Astrocyte of the hippocampus (primary cell): ENCODE measurements at regions not wholly inside any gene's neighbourhood (a gene's known extent, or its start where the extent isn't known, plus 50 kb on each side); places are given as distances from the start of the nearest gene placed in this dataset.
A peak's percentile ranks its signal among the peaks of the same experiment; 100 is the strongest.
"Not testable (repeated sequence)": the region's sequence is repeated elsewhere in the genome, so short reads cannot be mapped to it uniquely, and the experiment has no call there.

Source experiments
- DNase-seq: peaks from one replicate; pipeline ENCODE4 v3.0.0; 2011; ENCODE audit warnings: low read depth, low spot score

DNA sequence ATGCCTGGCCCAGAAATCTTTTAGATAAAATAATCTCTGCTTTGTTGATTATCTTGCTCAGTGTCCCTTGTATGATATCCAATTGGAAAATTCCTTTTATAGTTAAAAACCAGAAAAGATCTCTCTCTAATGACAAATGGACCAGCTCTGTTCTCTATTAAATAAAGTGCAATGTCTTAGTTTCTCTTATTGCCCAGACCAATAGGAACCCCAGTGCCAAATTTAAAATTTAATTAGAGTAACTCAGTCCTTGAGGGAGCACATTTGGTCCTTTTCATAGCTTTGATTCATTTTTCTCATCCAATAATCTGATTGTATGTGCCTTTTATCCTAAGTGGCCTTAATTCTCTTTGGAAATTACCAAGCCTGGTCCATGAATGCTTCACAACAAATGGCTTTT is 158.9 kb upstream of the FOXK1 start:
- DNase-seq, result no peak

DNA sequence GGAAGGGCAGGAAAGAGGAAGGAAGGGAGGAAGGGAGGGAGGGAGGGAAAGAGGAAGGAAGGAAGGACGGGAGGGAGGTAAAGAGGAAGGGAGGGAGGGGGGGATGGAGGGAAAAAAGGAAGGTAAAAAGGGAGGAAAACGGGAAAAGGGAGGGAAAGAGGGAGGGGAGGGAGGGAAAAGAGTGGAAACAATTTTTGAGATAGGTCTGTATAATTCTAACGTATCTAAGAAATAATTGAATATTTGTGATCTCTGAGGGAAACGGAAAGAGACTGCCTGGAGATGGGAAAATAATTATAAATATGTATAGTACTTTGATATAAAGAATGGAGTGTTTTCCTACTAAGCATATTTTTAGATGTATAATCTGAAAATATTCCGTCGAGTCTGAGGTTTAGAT is 158.2 kb upstream of the FOXK1 start:
- no peak for DNase-seq

DNA sequence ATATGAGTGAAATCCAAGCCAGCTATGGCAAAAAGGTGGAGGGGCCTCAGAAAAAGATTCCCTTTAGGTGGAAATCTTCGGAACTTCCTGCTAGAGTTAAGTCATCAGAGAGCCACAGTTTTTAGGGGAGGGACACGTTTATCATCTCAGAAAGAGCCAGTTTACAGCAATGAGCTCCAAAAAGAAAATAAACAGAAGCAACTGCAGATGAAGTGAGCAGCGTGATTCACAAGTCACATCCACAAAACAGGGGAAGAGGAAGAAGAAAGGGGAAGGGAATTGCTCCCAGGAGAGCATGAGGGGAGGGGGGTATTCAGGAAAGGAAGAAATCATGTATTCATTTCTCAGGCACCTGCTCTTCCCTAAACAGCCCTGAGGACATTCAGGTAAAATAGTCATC is 156.2 kb upstream of the FOXK1 start:
- no peak for DNase-seq

DNA sequence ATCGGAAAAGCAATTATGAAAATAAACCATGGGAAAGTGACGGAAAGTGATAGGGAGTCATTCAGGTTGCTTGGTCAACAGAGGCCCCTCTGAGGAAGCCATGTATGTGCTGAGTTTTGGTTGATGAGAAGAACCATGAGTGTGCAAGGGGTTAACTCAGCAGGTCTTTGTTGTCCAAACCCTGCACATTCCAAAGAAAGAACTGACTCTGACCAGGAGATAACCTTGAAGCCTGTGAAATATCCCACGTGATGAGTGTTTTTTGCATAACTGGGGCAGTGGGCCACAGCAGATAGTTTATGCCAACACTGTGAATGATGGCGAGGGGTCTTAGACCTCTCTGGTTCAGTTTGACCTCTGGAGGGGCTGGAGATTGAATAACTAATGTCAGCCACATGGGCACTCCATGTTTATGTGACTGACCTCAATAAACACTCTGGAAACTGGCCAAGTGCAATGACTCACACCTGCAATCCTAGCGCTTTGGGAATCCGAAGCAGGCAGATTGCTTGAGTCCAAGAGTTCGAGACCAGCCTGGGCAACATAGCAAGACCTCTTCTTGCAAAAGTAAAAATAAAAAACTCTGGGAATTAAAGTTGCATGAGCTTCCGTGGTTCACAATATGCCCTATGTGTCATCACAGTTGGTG is 154.0 kb upstream of the FOXK1 start:
- no peak for DNase-seq

DNA sequence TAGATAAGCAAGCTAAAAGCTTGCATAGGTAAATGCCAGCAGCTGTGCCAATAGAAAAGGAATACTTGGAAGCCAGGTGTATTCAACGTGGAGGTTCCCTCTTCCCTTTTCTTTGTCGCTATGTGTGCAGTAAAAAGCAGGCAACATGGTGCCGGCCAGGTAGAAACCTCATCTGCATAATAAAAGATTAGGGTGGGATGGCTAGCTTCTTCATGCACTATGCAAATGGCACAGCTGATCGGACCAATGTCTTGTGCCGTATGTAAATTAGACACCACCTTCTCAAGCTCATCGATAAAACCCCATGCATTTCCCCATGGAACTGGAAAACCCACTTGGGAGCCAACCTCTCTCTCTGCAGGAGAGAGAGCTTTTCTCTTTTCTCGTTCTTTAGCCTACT is 150.9 kb upstream of the FOXK1 start:
- no peak for DNase-seq

DNA sequence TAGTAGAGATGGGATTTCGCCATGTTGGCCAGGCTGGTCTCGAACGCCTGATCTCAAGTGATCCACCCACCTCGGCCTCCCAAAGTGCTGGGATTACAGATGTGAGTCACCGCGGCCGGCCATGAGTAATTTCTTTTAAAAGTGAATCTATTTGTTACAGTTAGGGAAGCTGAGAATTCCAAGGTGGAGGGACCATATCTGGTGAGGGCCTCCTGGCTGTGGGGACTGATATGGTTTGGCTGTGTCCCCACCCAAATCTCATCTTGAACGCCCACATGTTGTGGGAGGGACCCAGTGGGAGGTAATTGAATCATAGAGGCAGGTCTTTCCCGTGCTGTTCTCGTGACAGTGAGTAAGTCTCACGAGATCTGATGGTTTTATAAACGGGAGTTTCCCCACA is 148.8 kb upstream of the FOXK1 start:
- not testable (repeated sequence) for DNase-seq

DNA sequence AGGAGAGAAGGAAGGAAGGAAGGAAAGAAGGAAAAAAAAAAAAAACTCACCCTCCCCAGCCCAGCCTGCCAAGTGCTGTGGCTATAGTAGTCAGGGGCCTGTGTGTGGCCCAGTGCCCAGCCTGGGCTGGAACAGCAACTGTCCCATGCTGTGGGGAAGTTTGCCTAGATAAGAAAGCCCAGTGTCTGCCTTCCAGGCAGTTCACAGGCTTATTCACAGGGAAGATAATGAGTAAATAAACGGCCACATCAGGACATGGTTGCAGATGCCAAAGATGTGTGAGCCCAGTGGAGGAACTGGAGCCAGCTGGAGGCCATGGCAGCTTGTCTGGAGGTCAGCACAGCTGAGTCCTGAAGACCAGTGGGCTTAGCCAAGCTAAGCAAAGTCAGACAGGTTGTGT is 132.4 kb upstream of the FOXK1 start:
- peak; percentile 13 for DNase-seq

DNA sequence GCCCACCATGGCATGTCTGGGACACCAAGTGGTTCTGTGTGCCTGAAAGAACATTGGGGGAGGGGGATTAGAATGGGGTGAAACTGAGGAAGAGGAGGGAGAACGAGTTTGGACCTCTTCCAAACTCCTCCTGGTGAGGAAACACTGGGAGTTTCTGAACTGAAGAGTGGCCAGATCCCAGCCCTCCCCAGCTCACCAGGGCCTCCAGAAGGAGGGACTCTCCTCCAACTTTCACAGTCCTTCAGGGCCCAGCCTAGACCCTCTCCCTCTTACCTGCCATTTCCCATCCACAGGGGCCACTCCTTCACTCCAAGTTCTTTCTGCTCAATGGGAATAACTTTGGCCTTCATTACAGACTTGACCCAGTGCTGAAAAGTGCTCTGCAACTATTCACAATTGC is 132.0 kb upstream of the FOXK1 start:
- DNase-seq, result no peak

DNA sequence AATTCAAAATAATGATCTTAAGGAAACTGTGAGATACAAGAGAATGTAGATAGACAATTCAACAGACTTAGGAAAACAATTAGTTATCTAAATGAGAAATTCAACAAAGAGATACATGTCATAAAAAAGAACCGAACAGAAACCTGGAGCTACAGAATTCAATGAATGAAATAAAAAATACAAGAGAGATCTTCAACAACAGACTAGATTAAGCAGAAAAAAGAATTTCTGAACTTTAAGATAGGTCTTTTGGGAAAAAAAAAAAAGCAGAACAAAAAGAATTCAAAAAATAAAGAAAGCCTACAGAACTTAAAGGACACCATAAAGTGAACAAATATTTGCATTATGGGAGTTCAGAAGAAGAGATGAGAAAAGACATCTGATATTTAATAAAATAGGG is 129.1 kb upstream of the FOXK1 start:
- no peak for DNase-seq

DNA sequence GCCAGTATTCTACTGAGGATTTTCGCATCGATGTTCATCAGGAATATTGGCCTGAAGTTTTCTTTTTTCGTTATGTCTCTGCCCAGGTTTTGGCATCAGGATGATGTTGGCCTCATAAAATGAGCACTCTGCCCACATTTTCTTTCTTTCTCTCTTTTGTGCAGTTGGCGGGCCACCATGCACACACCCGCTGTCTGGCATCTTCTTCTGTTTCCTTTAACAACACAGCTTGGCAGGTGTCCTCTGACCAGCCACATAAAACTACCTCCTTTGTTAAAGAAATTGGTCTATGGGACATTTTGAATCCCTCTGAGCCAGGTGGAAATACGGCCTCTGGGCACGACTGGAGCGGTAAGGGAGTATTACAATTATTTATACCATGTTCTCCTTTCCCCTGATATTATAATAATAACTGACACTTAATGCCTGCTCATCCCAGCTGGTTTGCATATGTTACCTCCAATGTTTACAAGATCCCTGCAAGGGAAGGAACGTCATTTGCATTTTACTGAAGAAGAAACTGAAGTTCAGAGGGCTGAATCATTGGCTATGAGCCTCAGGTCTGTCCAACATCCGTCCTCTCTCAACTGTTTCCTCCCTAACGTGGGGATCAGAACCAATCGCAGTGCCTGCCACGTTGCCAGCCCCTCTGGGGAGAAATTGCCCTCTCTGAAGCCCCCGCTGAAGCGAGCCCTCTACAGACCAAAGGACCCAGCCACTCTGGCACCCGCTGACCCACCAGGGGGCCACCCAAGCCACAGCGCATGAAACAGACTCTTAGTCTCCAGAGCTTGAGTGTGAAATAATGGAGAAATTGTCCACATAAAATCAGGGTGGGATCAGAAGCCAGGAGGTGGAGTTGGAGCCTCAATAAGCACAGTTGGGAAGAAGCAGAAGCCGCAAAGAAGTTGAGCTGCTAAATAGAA is 125.0 kb upstream of the FOXK1 start:
- no peak for DNase-seq

DNA sequence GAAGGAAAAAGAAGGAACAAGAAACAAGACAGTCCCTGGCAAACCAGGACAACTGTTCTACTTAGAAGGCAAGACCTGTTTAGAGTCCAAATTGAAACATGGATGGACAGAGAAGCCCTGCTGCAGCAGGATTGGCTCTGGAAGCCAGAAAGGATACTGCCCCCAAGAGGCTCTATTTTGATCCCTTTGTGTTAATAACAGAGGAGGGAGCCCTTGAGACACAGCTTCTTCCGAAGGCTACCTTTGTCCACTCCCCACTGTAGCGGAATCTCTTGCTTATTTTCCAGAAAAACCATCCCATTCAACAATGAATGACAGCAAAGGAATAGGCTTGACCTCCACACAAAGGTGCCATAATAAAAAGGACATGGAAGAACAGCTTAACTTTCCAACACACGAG is 120.3 kb upstream of the FOXK1 start:
- DNase-seq, result no peak

DNA sequence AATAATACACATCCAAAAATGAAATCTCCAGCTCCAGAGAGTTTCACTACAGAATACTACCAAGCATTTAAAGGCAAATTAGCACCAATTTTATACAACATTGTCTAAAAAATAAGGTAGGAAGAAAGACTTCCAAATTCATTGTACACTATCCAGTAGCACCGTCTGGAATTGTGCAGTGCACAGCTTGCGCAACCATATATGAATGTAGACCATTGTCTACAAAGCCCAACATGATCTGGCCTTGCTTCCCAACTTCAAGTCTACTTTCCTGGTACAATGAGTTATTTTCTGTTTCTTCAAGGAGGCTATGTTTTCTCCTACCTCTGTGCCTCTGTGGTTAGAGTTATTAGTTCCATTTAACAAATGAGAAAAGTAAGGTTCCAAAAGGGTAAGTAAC is 115.4 kb upstream of the FOXK1 start:
- no peak for DNase-seq

DNA sequence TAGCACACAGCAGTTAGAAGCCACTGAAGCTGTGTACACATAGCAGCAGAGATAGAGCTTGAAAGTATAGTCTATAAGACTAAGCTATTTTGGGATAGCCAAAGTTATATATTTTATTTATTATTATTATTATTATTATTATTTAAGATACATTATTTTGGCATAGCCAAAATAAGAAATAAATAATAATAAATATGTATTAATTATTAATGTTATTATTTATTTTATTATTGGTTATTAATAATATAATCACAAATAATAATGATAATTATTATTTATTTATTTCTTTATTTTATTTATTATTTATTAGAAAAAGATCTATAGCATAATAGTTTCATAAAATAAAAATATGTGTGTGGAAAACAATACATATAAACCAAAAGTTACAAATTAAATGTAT is 107.2 kb upstream of the FOXK1 start:
- no peak for DNase-seq

DNA sequence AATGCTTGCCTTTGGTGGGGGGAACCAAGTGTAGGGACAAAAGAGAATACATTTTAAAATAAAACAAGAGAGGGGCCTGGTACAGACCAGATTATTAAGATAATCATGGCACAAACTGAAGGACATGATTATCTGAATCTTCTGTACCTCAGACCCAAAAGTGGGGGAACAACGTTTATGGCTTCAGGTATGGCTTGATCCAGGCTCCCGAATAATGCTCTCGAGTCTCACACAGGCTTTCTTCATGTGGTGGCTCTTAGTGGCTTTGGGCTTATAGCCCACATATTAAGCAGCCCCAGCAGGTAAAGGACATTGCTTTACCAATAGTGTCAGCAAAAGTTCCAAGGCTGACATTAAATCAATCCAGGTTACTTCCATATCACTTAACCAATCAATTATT is 106.8 kb upstream of the FOXK1 start:
- no peak for DNase-seq

DNA sequence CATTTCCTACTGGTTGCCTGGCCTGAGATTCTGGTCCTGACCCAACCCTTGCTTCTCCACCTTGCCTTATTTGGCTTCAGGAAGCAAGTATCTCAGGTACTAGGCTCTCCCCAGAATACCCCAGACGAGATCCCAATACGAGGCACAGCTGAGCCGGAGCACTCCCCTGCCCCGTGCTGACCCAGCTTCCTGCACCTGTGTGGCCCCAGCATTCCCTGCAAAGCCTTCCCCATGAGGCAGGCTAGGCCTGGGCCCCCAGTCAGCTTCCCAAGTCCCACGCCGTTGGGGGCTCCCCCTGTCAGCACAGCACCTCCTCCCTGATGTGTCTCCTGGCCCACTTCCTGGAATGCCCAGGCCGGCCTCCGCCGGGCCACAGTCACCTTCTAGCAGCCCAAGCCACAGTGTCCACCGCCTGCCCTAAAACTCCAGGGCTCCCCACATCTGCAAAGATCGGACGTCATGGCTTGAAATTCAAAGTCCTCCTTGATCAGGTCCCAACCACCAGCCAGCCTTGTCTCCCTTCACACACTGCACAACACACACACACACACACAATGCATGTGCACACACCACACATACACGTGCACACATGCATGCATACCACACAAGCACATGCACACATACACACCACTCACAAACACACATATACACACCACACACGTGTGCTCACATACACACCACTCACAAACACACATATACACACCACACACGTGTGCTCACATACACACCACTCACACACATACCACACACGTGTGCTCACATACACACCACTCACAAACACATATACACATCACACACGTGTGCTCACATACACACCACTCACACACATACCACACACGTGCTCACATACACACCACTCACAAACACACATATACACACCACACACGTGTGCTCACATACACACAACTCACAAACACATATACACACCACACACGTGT is 78.9 kb upstream of the FOXK1 start:
- no peak for DNase-seq

DNA sequence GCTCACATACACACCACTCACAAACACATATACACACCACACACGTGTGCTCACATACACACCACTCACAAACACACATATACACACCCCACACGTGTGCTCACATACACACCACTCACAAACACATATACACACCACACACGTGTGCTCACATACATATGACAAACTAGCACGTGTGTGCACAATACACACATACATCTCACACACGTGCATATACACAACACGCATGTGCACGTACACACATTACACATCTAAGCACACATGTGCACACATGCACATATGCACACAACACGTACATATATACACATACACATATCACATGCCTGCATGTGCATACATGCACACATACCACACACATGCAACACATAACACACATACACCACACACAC is 78.3 kb upstream of the FOXK1 start:
- DNase-seq, result no peak

DNA sequence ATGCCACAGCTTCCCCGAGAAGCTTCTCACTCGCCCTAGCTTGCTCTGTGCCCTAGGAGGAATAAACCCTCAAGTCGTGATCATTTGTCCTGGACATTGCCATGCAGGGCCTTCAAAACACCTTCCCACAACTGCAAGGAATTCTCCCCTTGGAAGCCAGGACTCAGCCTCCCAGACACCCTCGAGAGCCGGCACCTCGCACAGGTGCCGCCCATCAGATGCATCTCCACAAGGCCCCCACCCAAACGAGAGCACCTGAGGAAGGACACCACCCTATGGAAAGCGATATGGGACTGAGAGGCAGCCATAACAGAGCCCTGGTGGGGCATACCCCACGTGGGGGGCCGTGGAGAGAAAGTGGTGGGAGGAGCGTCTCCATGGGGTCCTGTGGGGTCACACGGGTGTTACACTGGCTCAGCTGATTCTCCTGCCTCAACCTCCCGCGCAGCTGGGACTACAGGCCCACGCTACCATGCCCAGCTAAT is 77.6 kb upstream of the FOXK1 start:
- DNase-seq, result no peak

DNA sequence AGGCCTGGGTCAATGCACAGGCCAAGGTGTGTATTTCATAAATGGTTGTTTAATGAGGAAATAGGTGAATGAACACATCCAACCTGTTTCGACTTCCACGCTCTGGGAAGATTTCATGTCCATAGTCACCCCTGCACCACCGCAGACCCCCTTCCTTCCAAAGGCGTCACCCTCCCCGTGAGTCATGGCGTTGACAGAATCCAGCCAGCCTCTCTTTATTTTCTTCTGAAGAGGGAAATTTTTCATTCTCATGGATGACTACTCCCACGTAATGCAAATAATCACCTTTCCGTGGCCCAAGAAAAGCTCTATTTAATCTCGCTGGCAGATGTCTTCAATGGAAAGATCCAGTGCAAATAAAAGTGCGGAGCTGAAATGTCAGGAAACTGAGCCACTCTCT is 75.3 kb upstream of the FOXK1 start:
- peak; percentile 9 for DNase-seq

DNA sequence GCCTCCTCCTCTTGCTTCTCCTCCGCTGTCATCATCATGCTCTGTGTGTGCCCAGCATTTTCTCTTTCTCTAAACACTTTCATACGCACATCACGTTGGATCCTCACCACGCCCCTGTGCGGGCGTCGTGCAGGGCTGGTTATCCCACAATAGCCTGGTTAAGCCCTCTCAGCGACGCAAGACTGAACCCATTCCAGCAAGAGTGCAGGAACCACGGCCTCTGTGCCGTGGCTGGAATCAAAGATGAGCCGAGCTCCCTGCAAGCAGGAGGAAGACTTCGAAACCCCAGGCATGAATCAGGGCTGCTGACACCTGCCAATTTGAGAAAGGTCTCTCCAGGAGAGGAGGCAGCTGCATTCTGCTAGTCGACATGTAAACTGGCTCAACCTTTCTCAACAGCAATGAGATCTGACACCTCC is 74.8 kb upstream of the FOXK1 start:
- peak; percentile 27 for DNase-seq

DNA sequence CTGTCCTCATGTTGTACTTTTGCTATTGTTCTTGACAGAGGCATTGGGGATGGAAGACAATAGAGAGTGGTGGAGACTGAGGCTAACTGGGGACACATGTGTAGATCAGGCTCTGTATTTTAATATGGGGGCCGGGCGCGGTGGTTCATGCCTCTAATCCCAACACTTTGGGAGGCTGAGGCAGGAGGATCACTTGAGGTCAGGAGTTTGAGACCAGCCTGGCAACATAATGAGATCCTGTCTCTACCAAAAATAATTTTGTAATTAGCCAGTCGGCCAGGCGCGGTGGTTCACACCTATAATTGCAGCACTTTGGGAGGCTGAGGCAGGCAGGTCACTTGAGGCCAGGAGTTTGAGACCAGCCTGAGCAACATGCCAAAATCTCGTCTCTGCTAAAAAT is 72.5 kb upstream of the FOXK1 start:
- not testable (repeated sequence) for DNase-seq

DNA sequence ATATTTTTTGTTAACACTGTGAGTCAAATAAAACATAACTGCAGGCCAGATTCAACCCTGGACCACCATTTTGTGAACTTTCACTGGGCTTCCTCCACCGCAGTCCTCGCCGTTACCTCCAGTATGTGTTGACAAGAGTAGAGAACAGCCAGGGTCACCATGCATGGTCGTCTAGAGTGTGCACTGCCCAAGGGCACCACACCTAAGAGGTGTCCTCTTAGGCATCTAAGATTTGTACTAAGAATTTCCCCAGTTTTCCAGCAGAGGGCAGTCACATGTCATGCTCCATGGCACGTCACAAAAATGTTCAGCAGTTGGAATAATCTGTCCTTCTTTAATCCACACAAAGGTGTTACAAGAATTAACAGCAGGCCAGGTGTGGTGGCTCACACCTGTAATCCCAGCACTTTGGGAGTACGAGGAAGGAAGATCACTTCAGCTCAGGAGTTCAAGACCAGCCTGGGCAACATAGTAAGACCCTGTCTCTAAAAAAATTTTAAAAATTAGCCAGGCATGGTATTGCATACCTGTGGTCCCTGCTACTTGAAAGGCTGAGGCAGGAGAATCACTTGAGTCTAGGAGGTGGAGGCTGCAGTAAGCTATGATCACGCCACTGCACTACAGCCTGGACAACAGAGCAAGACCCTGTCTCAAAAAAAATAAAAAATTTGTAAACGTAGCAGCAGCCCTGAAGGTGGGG is 71.2 kb upstream of the FOXK1 start:
- peak; percentile 83 for DNase-seq
